HG02642 (cell line): ENCODE measurements at regions not wholly inside any gene's neighbourhood (a gene's known extent, or its start where the extent isn't known, plus 50 kb on each side); places are given as distances from the start of the nearest gene placed in this dataset.
"Not testable (repeated sequence)": the region's sequence is repeated elsewhere in the genome, so short reads cannot be mapped to it uniquely, and the experiment has no call there.

Experiments used
- ATAC-seq: cut with Tn5 transposase; IDR thresholded peaks from one replicate; pipeline ENCODE4 v1.9.1; 2021; ENCODE audit warnings: mild to moderate bottlenecking; ENCODE audit not compliant: unreplicated experiment, poor library complexity

DNA sequence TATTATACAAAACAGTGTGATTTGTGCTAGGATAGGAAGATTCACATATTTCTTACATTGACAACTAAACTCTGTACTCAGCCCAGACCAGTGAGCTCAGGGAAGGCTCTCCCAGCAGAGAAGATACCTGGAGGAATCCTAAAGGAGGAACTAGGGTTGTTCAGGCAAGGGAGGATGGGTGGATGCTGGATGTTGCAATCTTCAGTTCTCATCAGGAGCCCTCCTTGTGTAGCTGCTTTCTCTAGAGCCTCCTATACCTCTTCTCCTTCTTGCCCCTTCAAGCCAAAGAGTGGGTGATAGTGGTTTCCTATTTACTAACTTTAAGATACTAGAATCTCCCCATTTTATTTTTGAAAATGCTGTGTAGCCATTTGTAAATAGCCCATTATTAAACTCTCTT is 117.3 kb downstream of the NKX6-1 start:
- ATAC-seq: no peak

DNA sequence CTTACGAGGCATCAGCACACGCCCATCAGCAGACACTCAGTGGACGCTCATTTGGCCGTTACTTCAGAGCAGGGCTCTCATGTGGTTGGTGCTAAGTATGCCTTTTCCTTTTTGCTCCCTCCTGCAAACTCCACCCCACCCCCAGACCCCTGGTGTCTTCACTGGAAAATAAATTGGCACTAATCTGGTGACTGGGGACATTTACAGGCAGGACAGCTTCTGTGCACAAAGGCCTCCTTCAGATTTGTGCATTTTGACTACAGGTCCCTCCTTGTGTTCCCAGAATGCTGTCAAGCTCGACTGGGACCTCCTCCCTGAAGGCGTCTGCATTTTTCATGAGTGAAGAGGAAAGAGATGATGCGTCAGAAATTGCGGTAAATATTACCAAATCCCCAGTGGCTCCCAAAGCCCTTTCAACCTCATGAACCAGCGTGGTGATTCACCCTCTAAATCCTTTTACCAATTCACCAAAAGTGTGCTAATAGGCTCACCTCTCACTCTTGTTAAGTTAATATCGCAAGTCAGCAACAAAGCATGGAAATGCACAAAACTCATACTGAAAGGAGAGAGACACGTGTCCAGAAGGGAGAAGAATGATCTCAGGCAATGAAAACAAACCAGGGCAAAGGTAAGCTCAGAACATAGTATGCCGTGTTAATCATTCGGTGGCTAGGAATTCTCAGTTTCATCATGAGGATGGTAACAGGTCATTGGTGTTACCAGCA is 119.0 kb downstream of the NKX6-1 start:
- no peak for ATAC-seq

DNA sequence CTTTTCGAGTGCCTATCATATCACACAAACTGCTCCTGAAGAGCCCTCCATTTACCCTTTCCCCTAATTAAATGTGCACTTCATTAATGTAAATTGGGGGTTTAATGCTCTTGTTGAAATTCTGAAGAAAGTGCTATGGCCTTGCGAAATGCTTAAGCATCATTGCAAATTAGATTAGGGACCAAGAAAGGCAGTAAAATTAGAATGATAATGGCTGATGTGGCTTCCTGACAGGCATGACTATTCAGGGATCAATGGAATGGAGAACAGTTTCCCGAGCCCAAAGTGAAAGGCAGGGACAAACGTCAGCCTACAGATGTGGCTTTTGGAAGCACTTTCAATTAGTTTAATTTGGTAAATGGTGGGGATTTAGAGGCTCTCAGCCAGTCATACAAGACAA is 120.1 kb downstream of the NKX6-1 start:
- no peak for ATAC-seq

DNA sequence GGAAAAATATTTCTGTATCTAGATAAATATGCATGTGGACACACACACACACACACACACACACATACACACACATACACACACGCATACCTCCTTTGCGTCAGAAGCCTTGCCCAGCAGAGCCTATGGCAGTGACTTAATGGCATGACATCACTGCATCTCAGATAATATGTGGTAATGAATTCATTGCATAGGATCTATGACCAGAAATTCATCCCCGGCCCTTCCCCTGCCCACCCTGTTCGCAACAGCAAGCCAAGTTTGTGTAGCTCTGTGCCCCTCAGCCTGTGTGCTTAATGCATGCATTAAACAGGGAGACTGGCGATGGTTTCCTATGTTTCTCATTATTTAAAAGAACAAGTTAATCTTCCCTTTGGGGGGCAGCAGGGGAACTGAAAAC is 120.7 kb downstream of the NKX6-1 start:
- ATAC-seq: no peak

DNA sequence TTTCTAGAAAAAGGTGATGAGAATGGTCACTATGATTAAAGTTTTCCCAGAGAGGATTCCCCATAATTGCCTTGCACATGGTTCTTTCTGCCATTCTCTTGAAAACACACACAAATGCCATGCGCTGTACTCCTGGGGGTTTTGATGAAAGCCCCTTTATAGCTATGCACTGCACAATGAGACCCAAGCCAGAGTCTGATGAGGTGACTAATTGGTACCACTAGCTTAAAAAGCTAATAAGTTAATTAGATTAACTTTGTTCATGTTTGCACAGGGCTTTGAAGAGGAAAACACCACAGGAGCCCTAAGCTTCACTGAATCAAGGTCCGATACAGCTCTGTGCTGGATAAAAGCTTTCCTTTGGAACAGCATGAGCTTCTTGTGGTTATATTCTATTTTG is 132.2 kb downstream of the NKX6-1 start:
- no peak for ATAC-seq

DNA sequence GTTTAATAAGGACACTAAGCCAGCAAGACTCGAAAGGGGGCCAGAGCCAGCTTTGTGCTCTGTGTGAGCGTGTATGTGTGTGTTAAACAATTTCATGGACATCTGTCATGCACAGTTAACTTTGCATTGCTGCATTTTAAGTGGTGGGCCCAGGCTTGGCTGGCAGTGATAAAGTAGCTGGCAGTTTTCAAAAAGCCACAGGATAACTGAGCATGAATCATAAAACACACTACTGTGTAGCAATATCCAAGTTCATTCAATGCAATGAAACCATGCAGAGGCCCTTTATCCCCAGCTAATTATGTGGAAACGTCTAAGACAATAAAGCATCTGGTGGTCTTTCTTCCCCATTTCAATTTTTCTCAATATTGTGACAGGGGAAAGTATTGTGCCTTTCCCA is 132.9 kb downstream of the NKX6-1 start:
- no peak for ATAC-seq

DNA sequence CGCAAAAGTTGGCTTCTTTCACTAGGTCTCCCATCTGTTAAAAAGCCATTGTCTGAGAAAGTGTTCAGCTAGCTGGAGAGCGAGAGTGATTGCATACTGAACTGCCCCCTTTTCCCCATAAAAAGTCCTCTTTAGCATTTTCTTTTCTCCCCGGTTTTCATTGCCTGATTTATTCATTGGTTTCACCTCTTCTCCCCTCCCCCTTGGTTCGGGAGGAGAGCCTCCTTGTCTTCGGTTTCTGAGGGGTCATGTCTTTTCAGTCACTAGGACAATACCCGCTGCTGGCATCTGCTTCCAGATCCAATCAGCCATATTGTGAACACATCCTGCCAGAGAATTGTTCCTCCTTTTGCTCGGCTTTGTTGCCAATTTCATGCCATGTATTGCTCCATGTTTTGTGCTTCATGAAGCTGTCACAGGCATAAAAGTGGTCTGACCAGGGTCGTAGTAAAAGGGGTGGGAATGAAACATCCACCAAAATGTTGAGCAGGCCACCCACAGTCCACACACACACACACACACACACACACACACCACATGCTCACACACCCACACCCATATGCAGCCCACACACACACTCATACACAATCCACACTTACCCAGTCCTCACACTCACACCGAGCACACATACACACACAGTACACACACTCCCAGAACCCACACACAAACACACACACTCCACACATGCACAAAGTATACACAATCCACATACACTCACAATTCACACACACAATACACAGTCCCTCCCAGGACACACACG is 136.0 kb downstream of the NKX6-1 start:
- ATAC-seq: no peak

DNA sequence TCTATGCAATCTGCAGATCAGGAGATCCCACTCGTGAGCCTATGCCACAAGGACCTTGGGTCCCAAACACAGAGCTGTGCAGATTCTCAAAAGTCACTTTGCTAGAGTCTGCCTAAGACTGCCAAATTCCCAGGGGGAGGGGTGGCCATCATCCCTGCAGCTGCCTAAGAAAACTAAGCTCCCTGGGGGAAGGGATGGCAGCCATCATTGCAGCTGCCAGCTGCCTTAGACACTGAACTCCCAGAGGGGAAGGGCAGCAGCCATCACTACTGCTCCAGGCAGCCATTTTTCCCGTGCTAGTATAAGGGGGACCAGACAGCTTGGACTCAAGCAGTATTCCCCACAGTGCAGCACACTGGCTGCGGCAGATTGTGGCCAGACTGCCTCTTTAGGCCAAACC is 156.9 kb downstream of the NKX6-1 start:
- ATAC-seq: no peak

DNA sequence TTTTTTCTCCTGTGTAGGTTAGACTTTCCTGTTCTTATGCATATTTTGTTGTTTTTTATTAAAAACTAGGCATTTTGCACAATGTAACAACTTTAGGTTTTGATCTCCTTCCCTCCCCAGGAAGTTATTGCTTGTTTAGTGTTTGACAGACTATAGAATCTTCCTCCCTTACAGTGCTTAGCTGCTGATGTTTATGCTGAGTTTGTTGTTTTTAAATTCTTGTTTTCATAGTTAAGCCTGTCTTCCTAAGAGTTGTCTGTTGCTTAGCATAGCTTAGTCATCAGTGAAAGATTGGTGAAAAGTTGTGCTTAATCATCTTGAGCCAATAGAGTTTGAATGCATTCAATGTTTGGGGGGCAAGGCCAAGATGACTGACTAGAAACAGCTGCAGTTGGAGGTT is 157.5 kb downstream of the NKX6-1 start:
- no peak for ATAC-seq

DNA sequence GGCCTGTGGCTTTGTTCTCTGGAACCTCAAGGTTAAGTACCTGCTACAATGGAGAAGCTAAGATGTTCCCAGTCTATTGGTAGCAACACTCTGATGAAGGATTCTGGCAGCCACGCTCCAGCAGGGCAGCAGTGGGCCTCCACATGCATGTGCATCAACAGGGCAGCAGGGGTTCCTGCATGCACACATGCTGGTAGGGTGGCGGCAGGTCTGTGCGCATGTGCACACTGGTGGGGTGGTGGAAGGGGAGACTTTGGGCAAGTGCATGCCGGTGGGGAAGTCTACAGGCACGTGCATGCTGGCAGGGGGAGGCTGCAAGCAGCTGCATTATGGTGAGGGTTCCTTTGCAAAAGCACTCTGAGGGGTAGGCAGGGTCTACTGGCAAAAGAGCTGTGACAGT is 160.7 kb downstream of the NKX6-1 start:
- ATAC-seq: no peak

DNA sequence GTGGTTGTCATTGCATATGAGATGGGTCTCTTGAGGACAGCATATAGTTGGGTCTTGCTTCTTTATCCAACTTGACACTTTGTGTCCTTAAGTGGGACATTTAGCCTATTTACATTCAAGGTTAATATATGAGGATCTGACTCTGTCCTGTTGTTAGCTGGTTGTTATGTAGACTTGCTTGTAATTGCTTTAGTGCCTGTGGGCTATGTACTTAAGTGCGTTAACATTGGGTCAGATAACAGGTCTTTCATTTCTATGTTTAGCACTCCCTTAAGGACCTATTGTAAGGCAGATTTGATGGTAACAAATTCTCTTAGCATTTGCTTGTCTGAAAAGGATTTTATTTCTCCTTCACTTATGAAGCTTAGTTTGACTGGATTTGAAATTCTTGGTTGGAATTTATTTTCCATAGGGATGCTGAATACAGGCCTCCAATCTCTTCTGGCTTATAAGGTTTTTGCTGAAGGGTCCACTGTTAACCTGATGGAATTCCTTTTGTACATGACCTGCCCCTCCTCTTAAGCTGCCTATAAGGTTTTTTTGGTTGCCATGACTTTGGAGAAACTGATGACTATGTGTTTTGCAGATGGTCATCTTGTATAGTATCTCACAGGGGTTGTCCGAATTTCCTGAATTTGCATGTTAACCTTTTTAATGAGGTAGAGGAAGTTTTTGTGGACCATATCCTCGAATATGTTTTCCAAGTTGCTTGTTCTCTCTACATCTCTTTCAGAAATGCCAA is 162.0 kb downstream of the NKX6-1 start:
- no peak for ATAC-seq

DNA sequence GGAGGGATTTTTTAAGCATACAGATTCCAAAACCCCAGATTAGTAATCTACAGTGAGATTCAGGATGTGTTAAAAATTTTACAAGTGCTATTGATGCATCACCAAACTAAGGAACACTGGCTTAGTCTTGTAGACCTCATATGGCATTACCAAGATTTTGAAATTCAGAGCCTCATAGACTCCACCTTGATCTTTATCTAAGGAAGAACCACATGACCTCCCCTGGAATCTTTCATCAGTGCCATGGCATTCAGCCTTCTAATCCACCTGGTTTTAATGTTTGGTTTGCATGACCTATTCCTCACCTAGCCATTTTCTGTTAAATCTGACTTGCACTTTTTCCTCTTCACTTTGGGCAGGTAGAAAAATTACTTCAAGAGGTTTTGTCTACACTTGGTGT is 171.6 kb downstream of the NKX6-1 start:
- ATAC-seq: no peak

DNA sequence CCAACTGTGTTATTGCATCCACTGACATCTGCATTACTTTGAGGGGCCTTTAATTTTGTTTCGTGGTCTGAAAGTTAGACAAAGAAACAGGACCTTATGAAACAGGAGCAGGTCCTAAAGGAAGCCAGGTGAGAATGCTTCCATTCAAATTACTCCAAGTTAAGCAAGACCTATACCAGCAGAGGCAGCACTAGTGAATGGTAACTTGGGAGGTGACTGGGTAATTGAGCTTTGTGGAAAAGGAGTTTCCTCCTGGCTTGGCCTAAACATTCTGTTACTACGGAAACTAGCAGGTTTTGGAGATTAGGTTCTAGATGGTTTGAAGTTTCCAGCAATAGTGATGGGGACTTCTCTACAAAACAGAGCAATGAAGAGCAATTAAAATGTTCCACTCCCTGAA is 173.5 kb downstream of the NKX6-1 start:
- no peak for ATAC-seq

DNA sequence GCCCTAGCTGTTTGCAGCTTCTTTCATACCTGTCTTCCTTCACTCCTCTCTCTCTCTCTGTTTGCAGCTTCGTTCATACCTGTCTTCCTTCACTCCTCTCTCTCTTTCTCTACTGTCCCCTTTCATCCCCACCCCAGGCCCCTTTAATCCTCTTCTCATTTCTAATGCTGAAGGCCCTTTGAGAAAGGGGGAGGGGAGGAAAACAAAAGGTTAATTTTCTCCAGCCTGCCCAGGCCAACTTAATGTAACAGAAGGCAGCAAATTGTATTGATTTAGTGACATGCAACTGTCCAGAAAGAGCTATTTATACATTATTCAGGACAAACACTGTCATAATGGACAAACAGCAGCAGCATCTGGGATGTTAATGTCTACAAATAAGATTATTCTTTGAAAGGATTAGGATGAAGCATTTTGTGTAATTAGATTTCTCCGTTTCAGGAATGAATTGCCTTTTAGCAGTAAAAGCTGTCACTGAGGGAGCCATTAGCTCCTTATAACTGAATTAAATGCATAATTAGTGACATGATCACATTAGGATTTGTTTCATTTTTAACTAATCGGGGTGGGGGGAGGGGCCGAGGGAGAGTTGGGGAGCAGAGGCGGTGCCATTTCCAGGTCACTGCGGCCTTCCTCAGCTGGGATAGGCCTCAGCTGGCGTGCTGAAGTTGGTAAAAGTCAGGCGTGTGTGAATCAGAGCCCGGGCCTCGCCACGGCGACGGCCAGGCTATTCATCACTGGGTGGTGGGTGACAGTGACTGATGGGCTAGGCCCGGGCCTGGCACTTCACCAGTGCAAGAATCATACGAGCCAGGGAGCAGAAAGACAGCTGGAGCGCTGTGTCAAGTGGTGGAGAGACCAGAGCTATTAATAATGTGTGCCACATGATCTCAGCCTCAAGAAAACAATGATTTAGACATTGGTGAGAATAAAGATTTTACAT is 174.5 kb downstream of the NKX6-1 start:
- ATAC-seq: no peak

DNA sequence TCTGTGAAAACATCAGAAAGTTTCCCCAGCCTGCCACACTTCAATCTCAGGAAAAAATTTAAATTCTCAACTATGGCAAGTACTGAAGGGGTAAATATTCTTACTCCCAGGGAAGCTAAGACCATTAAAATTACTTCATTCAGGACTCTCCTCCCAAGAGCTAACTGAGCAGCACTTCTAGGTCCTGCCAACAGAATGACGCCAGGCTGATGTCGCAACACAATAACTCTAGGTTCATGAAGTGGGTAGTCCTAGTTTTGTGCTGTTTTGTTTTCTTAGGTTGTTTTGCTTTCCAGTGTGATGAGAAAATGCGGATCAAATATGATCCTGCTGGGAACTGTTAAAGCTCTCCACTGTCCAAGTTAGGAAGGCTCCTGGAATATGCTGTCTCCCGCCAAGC is 180.0 kb downstream of the NKX6-1 start:
- ATAC-seq: no peak

DNA sequence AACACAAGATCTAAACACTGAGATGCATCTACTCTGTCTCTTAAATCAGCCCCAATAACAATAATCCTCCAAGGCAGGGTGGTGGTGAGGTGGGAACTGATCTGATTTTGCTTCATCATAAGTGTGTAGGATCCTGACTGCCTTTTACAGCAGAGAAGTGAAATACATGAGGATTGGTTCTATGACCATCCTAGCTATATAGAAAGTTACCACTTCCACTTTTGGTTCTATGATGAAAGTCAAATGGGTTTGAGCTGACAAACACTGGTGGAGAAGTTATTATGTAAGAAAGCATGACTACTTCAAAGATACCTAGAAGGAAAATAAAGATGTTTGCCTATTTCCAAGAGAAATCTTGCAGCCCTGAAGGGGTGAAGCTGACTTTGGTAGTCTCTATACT is 181.6 kb downstream of the NKX6-1 start:
- no peak for ATAC-seq

DNA sequence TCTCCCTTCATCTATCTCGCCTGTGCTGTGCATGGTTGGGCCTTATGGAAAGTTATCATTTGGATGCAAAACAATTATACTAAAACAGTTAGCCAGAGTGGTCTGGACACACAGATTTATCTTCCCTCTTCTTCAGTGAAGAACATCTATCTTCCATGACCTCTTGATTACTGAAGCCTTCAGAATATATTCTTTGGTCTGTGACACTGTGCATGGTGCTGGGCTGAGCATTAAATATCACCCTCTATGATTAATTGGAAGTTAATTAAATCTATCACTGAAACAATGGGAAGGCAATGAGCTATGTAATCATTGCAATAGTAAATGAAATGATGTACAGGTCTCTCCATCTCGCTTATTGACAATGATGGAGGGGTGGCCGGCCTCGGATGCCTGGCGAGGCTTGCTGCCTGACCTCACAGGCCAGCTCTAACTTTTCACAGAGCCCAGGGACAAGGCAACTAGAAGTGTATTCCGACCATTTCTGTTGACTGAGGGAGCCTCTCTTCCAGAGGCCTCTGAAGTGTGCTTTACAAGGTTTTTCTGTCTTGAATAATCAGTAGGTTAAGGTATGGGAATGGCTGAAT is 186.6 kb downstream of the NKX6-1 start:
- no peak for ATAC-seq

DNA sequence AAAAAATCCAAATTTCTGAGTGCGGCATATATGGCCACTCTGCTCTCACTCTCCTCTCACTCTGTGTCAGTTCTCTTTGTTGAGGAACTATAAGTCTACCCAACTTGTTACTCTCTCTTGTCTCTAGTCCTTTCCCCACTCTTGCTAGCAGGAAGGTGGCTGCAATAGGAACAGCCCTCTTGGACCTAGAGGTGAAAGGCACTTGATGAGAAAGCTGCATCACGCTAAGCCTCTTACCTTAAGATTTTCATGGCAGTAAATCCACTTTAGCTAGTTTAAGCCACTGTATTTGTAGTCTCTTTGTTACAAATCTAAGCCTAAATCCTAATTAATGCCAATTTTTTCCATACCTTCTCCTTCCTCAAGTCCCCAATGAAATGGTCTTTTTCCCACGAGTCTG is 189.9 kb downstream of the NKX6-1 start:
- ATAC-seq: no peak

DNA sequence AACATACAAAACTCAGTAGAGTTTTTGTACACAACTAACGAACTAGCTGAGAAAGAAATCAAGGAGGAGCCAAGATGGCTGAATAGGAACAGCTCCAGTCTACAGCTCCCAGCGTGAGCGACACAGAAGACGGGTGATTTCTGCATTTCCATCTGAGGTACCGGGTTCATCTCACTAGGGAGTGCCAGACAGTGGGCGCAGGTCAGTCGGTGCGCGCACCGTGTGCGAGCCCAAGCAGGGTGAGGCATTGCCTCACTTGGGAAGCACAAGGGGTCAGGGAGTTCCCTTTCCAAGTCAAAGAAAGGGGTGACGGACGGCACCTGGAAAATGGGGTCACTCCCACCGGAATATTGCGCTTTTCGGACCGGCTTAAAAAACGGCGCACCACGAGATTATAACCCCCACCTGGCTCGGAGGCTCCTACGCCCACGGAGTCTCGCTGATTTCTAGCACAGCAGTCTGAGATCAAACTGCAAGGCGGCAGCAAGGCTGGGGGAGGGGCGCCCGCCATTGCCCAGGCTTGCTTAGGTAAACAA is 200.3 kb downstream of the NKX6-1 start:
- ATAC-seq: not testable (repeated sequence)
